OCI-LY7 (cell line): ENCODE measurements at regions not wholly inside any gene's neighbourhood (a gene's known extent, or its start where the extent isn't known, plus 50 kb on each side); places are given as distances from the start of the nearest gene placed in this dataset.

Experiments used
- BruUV-seq: library from RNA; stranded (reverse); fragments of 400-500 nt; replicated peaks from 2 replicates; lab custom pipeline; 2021; lab: Mats Ljungman, UMichigan
- CTCF ChIA-PET: fragments of 300-600 bp; sonication (Branson Sonifier 250); formaldehyde crosslinking; loops from one replicate; lab custom pipeline; 2022; ENCODE audit warnings: antibody characterized with exemption; ENCODE audit not compliant: unreplicated experiment; lab: Charles Lee
- POLR2A ChIA-PET: fragments of 300-600 bp; sonication (Branson Sonifier 250); formaldehyde crosslinking; loops from one replicate; lab custom pipeline; 2022; ENCODE audit warnings: antibody characterized with exemption; lab: Charles Lee
- DNase-seq: peaks from one replicate; pipeline ENCODE4 v3.0.0-alpha.2; 2015; ENCODE audit warnings: low spot score
- H2AFZ ChIP-seq: fragments of 200-600 bp; sonication (generic), shearing (Covaris generic); 2 replicates; pipeline ENCODE4 v1.6.1; 2014; ENCODE audit warnings: mild to moderate bottlenecking, antibody characterized with exemption, low read length, moderate library complexity
- H3K27ac ChIP-seq: fragments of 200-600 bp; sonication (generic); 2 replicates; pipeline ENCODE4 v1.5.1; 2014; ENCODE audit warnings: mixed run types, low read depth, mild to moderate bottlenecking, moderate library complexity, low read length, inconsistent platforms; ENCODE audit not compliant: poor library complexity, severe bottlenecking
- H3K36me3 ChIP-seq: fragments of 200-600 bp; sonication (generic); 2 replicates; pipeline ENCODE4 v1.6.1; 2014; ENCODE audit warnings: mild to moderate bottlenecking, antibody characterized with exemption, low read length, moderate library complexity, mixed read lengths; ENCODE audit not compliant: insufficient read depth
- H3K4me1 ChIP-seq: fragments of 200-600 bp; sonication (generic); 2 replicates; pipeline ENCODE4 v1.5.1; 2014; ENCODE audit warnings: mild to moderate bottlenecking, low read length; ENCODE audit not compliant: insufficient read depth, poor library complexity, severe bottlenecking
- H3K4me2 ChIP-seq: fragments of 200-600 bp; sonication (generic); 2 replicates; pipeline ENCODE4 v1.6.1; 2014; ENCODE audit warnings: mild to moderate bottlenecking, low read length
- H3K4me3 ChIP-seq: fragments of 200-600 bp; sonication (generic); 2 replicates; pipeline ENCODE4 v1.5.1; 2014; ENCODE audit warnings: mild to moderate bottlenecking, low read depth, low read length; ENCODE audit not compliant: poor library complexity, severe bottlenecking
- H3K79me2 ChIP-seq: fragments of 200-600 bp; sonication (generic); 2 replicates; pipeline ENCODE4 v1.6.1; 2016; ENCODE audit warnings: low read depth, mild to moderate bottlenecking, low read length, moderate library complexity, mixed read lengths; ENCODE audit not compliant: insufficient read depth
- H3K9me2 ChIP-seq: fragments of 200-600 bp; sonication (generic); 2 replicates; pipeline ENCODE4 v1.6.1; 2016; ENCODE audit warnings: mild to moderate bottlenecking, low read length, mixed read lengths; ENCODE audit not compliant: insufficient read depth
- H3K9me3 ChIP-seq: fragments of 200-600 bp; sonication (generic); 2 replicates; pipeline ENCODE4 v1.6.1; 2014; ENCODE audit warnings: mild to moderate bottlenecking, mixed run types, low read length, mixed read lengths
- H4K20me1 ChIP-seq: fragments of 200-600 bp; sonication (generic); 2 replicates; pipeline ENCODE4 v1.6.1; 2014; ENCODE audit warnings: mild to moderate bottlenecking, antibody characterized with exemption, low read length, moderate library complexity, mixed read lengths; ENCODE audit not compliant: insufficient read depth
- CTCF ChIP-seq: fragments of 200-600 bp; sonication (generic); conservative IDR thresholded peaks from 2 replicates; pipeline ENCODE4 v1.5.1; 2014; ENCODE audit warnings: mild to moderate bottlenecking, antibody characterized with exemption, low read length, moderate library complexity, mixed read lengths
- EZH2phosphoT487 ChIP-seq: fragments of 200-600 bp; sonication (generic); IDR thresholded peaks from 2 replicates; pipeline ENCODE4 v1.6.1; 2018; ENCODE audit warnings: low read depth, borderline replicate concordance, mild to moderate bottlenecking, mixed run types, antibody characterized with exemption, low read length, moderate library complexity, mixed read lengths
- intact Hi-C: fragments of 100-400 bp; cut with micrococcal nuclease; formaldehyde crosslinking; loops from one replicate; pipeline ENCODE4 v1.10.0; 2022; ENCODE audit not compliant: unreplicated experiment

GRCh38 chr9:107737987-107738743 is 248.6 kb upstream of the KLF4 start:
- no peaks in the 10 kb centered on the region for H3K36me3 ChIP-seq
- no peak for DNase-seq
- BruUV-seq, result no TSS peak
- ChIA-PET POLR2A (no interaction called here), CTCF (no interaction called here)
- intact Hi-C loops, result no loop called here
- no peak overlapping the region for H3K4me3 ChIP-seq
- no peaks in the 10 kb centered on the region for H3K4me1 ChIP-seq
- no peaks in the 10 kb centered on the region for H3K79me2 ChIP-seq
- no peak overlapping the region for H3K4me2 ChIP-seq
- no peak overlapping the region for H2AFZ ChIP-seq
- no peak overlapping the region for H3K27ac ChIP-seq
- H3K9me2 ChIP-seq, result no peaks in the 10 kb centered on the region
- H4K20me1 ChIP-seq, result no peaks in the 10 kb centered on the region
- TF ChIP-seq EZH2phosphoT487 (no peak), CTCF (no peak)
- no peaks in the 10 kb centered on the region for H3K9me3 ChIP-seq

- TF ChIP-seq EZH2phosphoT487 (no peak), CTCF (no peak)
- ChIA-PET CTCF (no interaction called here), POLR2A (no interaction called here)
- H3K9me3 ChIP-seq, result no peaks in the 10 kb centered on the region
- no peaks in the 10 kb centered on the region for H3K79me2 ChIP-seq
- no peak overlapping the region for H2AFZ ChIP-seq
- H3K36me3 ChIP-seq, result no peaks in the 10 kb centered on the region
- DNase-seq, result no peak
- H3K9me2 ChIP-seq, result no peaks in the 10 kb centered on the region
- no peak overlapping the region for H3K4me2 ChIP-seq
- no peak overlapping the region for H3K27ac ChIP-seq
- H3K4me1 ChIP-seq, result no peaks in the 10 kb centered on the region
- BruUV-seq, result no TSS peak
- intact Hi-C loops, result no loop called here
- no peaks in the 10 kb centered on the region for H4K20me1 ChIP-seq
- no peak overlapping the region for H3K4me3 ChIP-seq
These were observed 248.0 kb upstream of the KLF4 start for GRCh38 chr9:107737610-107737986.

GRCh38 chr9:107735821-107736220 is 246.3 kb upstream of the KLF4 start:
- no peaks in the 10 kb centered on the region for H3K36me3 ChIP-seq
- TF ChIP-seq CTCF, result no peak
- BruUV-seq, result no TSS peak

More at GRCh38 chr9:107735821-107736220, 246.3 kb upstream of the KLF4 start:
- Histone ChIP-seq H2AFZ (no peak overlapping the region), H3K79me2 (no peaks in the 10 kb centered on the region), H3K4me1 (no peaks in the 10 kb centered on the region), H3K9me3 (no peaks in the 10 kb centered on the region), H3K9me2 (no peaks in the 10 kb centered on the region), H3K4me3 (no peak overlapping the region), H4K20me1 (no peaks in the 10 kb centered on the region), H3K27ac (no peak overlapping the region), H3K4me2 (no peak overlapping the region)
- ChIA-PET CTCF (no interaction called here), POLR2A (no interaction called here)
- no peak for DNase-seq
- intact Hi-C loops, result no loop called here
